ENCODE measurements at regions not wholly inside any gene's neighbourhood (a gene's known extent, or its start where the extent isn't known, plus 50 kb on each side); places are given as distances from the start of the nearest gene placed in this dataset.

DNA sequence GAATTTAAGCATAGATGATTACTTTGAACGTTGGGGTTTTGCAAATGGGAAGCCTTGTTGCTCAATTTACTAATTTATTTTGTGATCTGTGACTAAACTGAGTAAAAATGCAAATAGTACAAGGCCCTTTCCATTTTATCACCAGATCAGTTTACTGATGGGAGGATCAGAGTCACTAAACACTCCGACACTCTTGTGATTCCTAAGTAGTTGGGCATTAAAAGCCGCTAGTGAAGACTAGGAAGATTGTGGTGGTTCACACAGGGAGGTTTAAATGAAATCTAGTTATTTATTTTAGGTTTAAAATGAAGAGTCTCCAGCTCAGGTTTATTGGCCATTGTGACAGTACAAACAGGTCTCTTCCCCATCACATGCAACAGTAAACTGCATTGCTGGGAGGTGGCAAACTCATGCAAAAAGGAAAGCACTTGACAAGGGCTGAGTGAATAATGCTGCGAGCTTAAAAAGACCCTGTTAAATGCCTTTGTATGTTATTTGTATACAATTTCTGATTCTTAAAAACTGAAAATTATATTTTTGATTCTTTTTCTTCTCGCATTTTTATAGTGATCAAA is 394.8 kb upstream of the FANCL start:
- TF ChIP-seq, protein P1, sequence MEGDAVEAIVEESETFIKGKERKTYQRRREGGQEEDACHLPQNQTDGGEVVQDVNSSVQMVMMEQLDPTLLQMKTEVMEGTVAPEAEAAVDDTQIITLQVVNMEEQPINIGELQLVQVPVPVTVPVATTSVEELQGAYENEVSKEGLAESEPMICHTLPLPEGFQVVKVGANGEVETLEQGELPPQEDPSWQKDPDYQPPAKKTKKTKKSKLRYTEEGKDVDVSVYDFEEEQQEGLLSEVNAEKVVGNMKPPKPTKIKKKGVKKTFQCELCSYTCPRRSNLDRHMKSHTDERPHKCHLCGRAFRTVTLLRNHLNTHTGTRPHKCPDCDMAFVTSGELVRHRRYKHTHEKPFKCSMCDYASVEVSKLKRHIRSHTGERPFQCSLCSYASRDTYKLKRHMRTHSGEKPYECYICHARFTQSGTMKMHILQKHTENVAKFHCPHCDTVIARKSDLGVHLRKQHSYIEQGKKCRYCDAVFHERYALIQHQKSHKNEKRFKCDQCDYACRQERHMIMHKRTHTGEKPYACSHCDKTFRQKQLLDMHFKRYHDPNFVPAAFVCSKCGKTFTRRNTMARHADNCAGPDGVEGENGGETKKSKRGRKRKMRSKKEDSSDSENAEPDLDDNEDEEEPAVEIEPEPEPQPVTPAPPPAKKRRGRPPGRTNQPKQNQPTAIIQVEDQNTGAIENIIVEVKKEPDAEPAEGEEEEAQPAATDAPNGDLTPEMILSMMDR (IDR thresholded peaks at IDR 0.05; ENCODE audit: insufficient read depth, low read length, poor library complexity, severe bottlenecking): no peak
- TF ChIP-seq EZH2phosphoT487 (conservative IDR thresholded peaks at IDR 0.05; ENCODE audit: low read length): no peak
